ENCODE measurements at regions not wholly inside any gene's neighbourhood (a gene's known extent, or its start where the extent isn't known, plus 50 kb on each side); places are given as distances from the start of the nearest gene placed in this dataset.

- TF ChIP-seq, protein P1, sequence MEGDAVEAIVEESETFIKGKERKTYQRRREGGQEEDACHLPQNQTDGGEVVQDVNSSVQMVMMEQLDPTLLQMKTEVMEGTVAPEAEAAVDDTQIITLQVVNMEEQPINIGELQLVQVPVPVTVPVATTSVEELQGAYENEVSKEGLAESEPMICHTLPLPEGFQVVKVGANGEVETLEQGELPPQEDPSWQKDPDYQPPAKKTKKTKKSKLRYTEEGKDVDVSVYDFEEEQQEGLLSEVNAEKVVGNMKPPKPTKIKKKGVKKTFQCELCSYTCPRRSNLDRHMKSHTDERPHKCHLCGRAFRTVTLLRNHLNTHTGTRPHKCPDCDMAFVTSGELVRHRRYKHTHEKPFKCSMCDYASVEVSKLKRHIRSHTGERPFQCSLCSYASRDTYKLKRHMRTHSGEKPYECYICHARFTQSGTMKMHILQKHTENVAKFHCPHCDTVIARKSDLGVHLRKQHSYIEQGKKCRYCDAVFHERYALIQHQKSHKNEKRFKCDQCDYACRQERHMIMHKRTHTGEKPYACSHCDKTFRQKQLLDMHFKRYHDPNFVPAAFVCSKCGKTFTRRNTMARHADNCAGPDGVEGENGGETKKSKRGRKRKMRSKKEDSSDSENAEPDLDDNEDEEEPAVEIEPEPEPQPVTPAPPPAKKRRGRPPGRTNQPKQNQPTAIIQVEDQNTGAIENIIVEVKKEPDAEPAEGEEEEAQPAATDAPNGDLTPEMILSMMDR (IDR thresholded peaks at IDR 0.05): no peak
- no peak for TF ChIP-seq POLR2A (IDR thresholded peaks at IDR 0.05)
Observed at GRCh38 chr4:124903995-124904722, 191.6 kb upstream of the ANKRD50 start.

Measured in adrenal gland (tissue), 5 donors.